ENCODE measurements at regions not wholly inside any gene's neighbourhood (a gene's known extent, or its start where the extent isn't known, plus 50 kb on each side); places are given as distances from the start of the nearest gene placed in this dataset.

DNA sequence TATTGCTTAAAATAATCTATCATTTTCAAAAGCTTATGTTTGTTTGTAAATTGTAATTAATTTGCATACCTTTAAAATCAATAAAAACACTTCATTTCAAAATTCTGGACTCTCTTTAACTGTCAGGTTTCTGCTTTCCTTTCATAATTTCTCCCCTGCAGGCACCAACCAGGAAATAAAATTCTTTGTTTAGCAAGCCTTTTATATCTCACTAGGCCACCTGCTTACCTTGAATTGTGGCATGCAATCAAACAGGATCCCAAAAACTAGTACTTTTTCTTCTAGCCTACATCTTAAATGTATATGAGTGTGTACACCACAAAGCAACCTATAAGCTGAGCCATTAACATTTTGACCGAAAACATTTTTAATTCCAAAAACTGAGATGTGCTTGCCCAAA is 233.1 kb downstream of the NR4A2 start:
- TF ChIP-seq, protein P1, sequence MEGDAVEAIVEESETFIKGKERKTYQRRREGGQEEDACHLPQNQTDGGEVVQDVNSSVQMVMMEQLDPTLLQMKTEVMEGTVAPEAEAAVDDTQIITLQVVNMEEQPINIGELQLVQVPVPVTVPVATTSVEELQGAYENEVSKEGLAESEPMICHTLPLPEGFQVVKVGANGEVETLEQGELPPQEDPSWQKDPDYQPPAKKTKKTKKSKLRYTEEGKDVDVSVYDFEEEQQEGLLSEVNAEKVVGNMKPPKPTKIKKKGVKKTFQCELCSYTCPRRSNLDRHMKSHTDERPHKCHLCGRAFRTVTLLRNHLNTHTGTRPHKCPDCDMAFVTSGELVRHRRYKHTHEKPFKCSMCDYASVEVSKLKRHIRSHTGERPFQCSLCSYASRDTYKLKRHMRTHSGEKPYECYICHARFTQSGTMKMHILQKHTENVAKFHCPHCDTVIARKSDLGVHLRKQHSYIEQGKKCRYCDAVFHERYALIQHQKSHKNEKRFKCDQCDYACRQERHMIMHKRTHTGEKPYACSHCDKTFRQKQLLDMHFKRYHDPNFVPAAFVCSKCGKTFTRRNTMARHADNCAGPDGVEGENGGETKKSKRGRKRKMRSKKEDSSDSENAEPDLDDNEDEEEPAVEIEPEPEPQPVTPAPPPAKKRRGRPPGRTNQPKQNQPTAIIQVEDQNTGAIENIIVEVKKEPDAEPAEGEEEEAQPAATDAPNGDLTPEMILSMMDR (IDR thresholded peaks at IDR 0.05) = no peak
- TF ChIP-seq POLR2AphosphoS5 (IDR thresholded peaks at IDR 0.05) (no peak), EP300 (IDR thresholded peaks at IDR 0.05) (no peak), POLR2A (IDR thresholded peaks at IDR 0.05) (no peak)
